SH-SY5Y (cell line): ENCODE measurements at regions not wholly inside any gene's neighbourhood (a gene's known extent, or its start where the extent isn't known, plus 50 kb on each side); places are given as distances from the start of the nearest gene placed in this dataset.

Experiments
- GATA2 ChIP-seq: IDR thresholded peaks from 2 replicates; pipeline ENCODE4 v1.6.1; 2011; ENCODE audit warnings: mild to moderate bottlenecking, low read depth, low read length
- GATA3 ChIP-seq: IDR thresholded peaks from 2 replicates; pipeline ENCODE4 v1.6.1; 2011; ENCODE audit warnings: low read depth, mild to moderate bottlenecking, low read length, moderate library complexity

GRCh38 chr2:2845267-2845666, 514.2 kb upstream of the MYT1L start:
- TF ChIP-seq GATA2: no peak
- no peak for TF ChIP-seq GATA3
